ENCODE measurements at regions not wholly inside any gene's neighbourhood (a gene's known extent, or its start where the extent isn't known, plus 50 kb on each side); places are given as distances from the start of the nearest gene placed in this dataset.

GRCh38 chr1:59075021-59075420, 221.9 kb upstream of the FGGY start:
- Mint-ChIP-seq H3K36me3 (ENCODE audit: insufficient read depth, unreplicated experiment) (no peaks in the 10 kb centered on the region), H3K9me3 (ENCODE audit: low read depth, unreplicated experiment) (no peaks in the 10 kb centered on the region), H3K4me1 (ENCODE audit: low read depth, unreplicated experiment) (peaks cover 45% of the 10 kb centered on the region), H3K27me3 (ENCODE audit: unreplicated experiment) (no peaks in the 10 kb centered on the region), H3K4me3 (ENCODE audit: low read depth, unreplicated experiment) (no peak overlapping the region), H3K27ac (ENCODE audit: unreplicated experiment) (no peak overlapping the region)
- DNase-seq: no peak
- CTCF ChIA-PET: no interaction called here
- TF ChIP-seq, protein P1, sequence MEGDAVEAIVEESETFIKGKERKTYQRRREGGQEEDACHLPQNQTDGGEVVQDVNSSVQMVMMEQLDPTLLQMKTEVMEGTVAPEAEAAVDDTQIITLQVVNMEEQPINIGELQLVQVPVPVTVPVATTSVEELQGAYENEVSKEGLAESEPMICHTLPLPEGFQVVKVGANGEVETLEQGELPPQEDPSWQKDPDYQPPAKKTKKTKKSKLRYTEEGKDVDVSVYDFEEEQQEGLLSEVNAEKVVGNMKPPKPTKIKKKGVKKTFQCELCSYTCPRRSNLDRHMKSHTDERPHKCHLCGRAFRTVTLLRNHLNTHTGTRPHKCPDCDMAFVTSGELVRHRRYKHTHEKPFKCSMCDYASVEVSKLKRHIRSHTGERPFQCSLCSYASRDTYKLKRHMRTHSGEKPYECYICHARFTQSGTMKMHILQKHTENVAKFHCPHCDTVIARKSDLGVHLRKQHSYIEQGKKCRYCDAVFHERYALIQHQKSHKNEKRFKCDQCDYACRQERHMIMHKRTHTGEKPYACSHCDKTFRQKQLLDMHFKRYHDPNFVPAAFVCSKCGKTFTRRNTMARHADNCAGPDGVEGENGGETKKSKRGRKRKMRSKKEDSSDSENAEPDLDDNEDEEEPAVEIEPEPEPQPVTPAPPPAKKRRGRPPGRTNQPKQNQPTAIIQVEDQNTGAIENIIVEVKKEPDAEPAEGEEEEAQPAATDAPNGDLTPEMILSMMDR (IDR thresholded peaks at IDR 0.05; ENCODE audit: unreplicated experiment): no peak
- intact Hi-C loops (cut with micrococcal nuclease; ENCODE audit: unreplicated experiment): loop anchor here (5.0 to 10.0 kb wide), 4 partner anchors 93 to 288 kb away; no protein-coding TSS in a partner anchor
- no TSS peak for BruUV-seq (replicated peaks)

DNA sequence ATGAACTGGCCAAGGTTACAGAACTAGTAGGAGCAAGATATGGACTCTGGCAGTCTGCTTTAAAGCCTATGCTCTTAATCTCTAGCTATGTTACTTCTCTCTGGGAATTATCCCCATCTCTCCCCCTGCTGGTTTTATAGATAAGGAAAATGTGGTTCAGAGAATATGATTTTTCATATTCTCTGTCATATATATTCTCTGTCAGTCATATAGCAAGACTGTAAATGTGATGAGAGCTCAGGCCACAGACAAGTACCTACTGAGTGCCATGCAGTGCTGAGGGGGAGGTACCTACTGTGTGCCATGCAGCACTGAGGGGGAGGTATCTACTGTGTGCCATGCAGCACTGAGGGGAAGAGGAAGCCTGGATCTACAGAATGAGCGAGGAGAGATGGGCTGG, 220.3 kb upstream of the FGGY start:
- CTCF ChIA-PET: interaction anchor here (1.1 to 1.3 kb wide), 2 partner anchors 9 to 56 kb away, joined by 3 read pairs; no protein-coding TSS in a partner anchor
- Mint-ChIP-seq H3K4me3 (ENCODE audit: low read depth, unreplicated experiment) (no peak overlapping the region), H3K36me3 (ENCODE audit: insufficient read depth, unreplicated experiment) (no peaks in the 10 kb centered on the region), H3K9me3 (ENCODE audit: low read depth, unreplicated experiment) (no peaks in the 10 kb centered on the region), H3K27me3 (ENCODE audit: unreplicated experiment) (no peaks in the 10 kb centered on the region), H3K4me1 (ENCODE audit: low read depth, unreplicated experiment) (peaks cover 32% of the 10 kb centered on the region), H3K27ac (ENCODE audit: unreplicated experiment) (no peak overlapping the region)
- intact Hi-C loops (cut with micrococcal nuclease; ENCODE audit: unreplicated experiment): loop anchor here (5.0 to 10.0 kb wide), 4 partner anchors 94 to 289 kb away; no protein-coding TSS in a partner anchor
- TF ChIP-seq, protein P1 (IDR thresholded peaks at IDR 0.05; ENCODE audit: unreplicated experiment): no peak
- no peak for DNase-seq
- BruUV-seq (replicated peaks): no TSS peak

- Mint-ChIP-seq H3K27me3 (ENCODE audit: unreplicated experiment) (no peaks in the 10 kb centered on the region), H3K4me1 (ENCODE audit: low read depth, unreplicated experiment) (peaks cover 23% of the 10 kb centered on the region), H3K27ac (ENCODE audit: unreplicated experiment) (no peak overlapping the region), H3K9me3 (ENCODE audit: low read depth, unreplicated experiment) (no peaks in the 10 kb centered on the region), H3K36me3 (ENCODE audit: insufficient read depth, unreplicated experiment) (no peaks in the 10 kb centered on the region), H3K4me3 (ENCODE audit: low read depth, unreplicated experiment) (no peak overlapping the region)
- TF ChIP-seq, protein P1 (IDR thresholded peaks at IDR 0.05; ENCODE audit: unreplicated experiment): no peak
- CTCF ChIA-PET: interaction anchor here (1.1 to 1.3 kb wide), 2 partner anchors 10 to 55 kb away, joined by 3 read pairs; no protein-coding TSS in a partner anchor
- DNase-seq: no peak
- intact Hi-C loops (cut with micrococcal nuclease; ENCODE audit: unreplicated experiment): loop anchor here (5.0 to 10.0 kb wide), 4 partner anchors 95 to 290 kb away; no protein-coding TSS in a partner anchor
- BruUV-seq (replicated peaks): no TSS peak
These were observed 219.3 kb upstream of the FGGY start for GRCh38 chr1:59077466-59078069.

GRCh38 chr1:59078070-59078800, 218.7 kb upstream of the FGGY start:
- BruUV-seq (replicated peaks): no TSS peak
- Mint-ChIP-seq H3K9me3 (ENCODE audit: low read depth, unreplicated experiment) (no peaks in the 10 kb centered on the region), H3K36me3 (ENCODE audit: insufficient read depth, unreplicated experiment) (no peaks in the 10 kb centered on the region), H3K4me3 (ENCODE audit: low read depth, unreplicated experiment) (no peak overlapping the region), H3K27ac (ENCODE audit: unreplicated experiment) (no peak overlapping the region), H3K27me3 (ENCODE audit: unreplicated experiment) (no peaks in the 10 kb centered on the region), H3K4me1 (ENCODE audit: low read depth, unreplicated experiment) (peaks cover 20% of the 10 kb centered on the region)
- DNase-seq: no peak
- TF ChIP-seq, protein P1 (IDR thresholded peaks at IDR 0.05; ENCODE audit: unreplicated experiment): no peak
- CTCF ChIA-PET: no interaction called here
- intact Hi-C loops (cut with micrococcal nuclease; ENCODE audit: unreplicated experiment): loop anchor here (5.0 to 10.0 kb wide), 4 partner anchors 96 to 291 kb away; no protein-coding TSS in a partner anchor

Measured in Calu3 (cell line).